HCT116 (cell line): ENCODE measurements at regions not wholly inside any gene's neighbourhood (a gene's known extent, or its start where the extent isn't known, plus 50 kb on each side); places are given as distances from the start of the nearest gene placed in this dataset.

Source experiments
- ATAC-seq: fragments of 200-7000 bp; cut with Tn5 transposase; 2 replicates; pipeline ENCODE4 v1.9.1; 2020; ENCODE audit warnings: mild to moderate bottlenecking, moderate library complexity
- BruUV-seq: library from RNA; stranded (reverse); fragments of 400-500 nt; replicated peaks from 2 replicates; lab custom pipeline; 2021; lab: Mats Ljungman, UMichigan
- CTCF ChIA-PET: fragments of 300-600 bp; sonication (Branson Sonifier 250); formaldehyde crosslinking; loops from one replicate; lab custom pipeline; 2021; ENCODE audit warnings: antibody characterized with exemption; lab: Charles Lee
- POLR2A ChIA-PET: fragments of 300-600, 350-600 bp; sonication (Branson Sonifier 250); formaldehyde crosslinking; loops from one replicate; lab custom pipeline; 2021; ENCODE audit warnings: antibody characterized with exemption; lab: Charles Lee
- RAD21 ChIA-PET, 2 experiments: fragments of 300-600 bp; sonication (Branson Sonifier 250); formaldehyde crosslinking; loops; one replicate each; lab custom pipeline; 2023; ENCODE audit warnings: low total read pairs in 2 of 2; ENCODE audit not compliant: uncharacterized antibody in 2 of 2, unreplicated experiment in 2 of 2, low non-redundant PET in 1 of 2; lab: Charles Lee
- DNase-seq: peaks from one replicate; pipeline ENCODE4 v3.0.0-alpha.2; 2010; ENCODE audit warnings: low read depth, low spot score
- H2AFZ ChIP-seq: fragments of 200-600 bp; shearing (Covaris generic), sonication (generic); 2 replicates; pipeline ENCODE4 v1.6.1; 2017; ENCODE audit warnings: low read depth, mixed run types, mixed read lengths, antibody characterized with exemption, low read length; ENCODE audit not compliant: poor library complexity, severe bottlenecking
- H3K27ac ChIP-seq: 2 replicates; pipeline ENCODE4 v1.5.1; 2012; ENCODE audit warnings: low read depth, low read length
- H3K27me3 ChIP-seq: fragments of 200-600 bp; sonication (generic); 2 replicates; pipeline ENCODE4 v1.6.1; 2016; ENCODE audit warnings: mixed run types, low read length, mixed read lengths; ENCODE audit not compliant: insufficient read depth
- H3K36me3 ChIP-seq, 2 experiments: fragments of 200-500 bp in 1 of 2; fragments of 200-600 bp in 1 of 2; sonication (Bioruptor generic) in 1 of 2; sonication (generic) in 1 of 2; 2 replicates each; pipeline versions ENCODE4 v1.5.1 to v1.6.1; 2014 to 2016; ENCODE audit warnings: low read length in 2 of 2, inconsistent platforms in 1 of 2, mixed read lengths in 1 of 2, mixed run types in 1 of 2; ENCODE audit not compliant: insufficient read depth in 2 of 2, control insufficient read depth in 1 of 2
- H3K4me1 ChIP-seq, 2 experiments: fragments of 200-600 bp in 1 of 2; sonication (generic) in 1 of 2; 2 replicates each; pipeline versions ENCODE4 v1.5.1 to v1.6.1; 2012 to 2017; ENCODE audit warnings: low read length in 2 of 2, inconsistent platforms in 1 of 2, mild to moderate bottlenecking in 1 of 2, mixed read lengths in 1 of 2, mixed run types in 1 of 2, moderate library complexity in 1 of 2; ENCODE audit not compliant: insufficient read depth in 2 of 2, control insufficient read depth in 1 of 2
- H3K4me2 ChIP-seq: fragments of 200-600 bp; sonication (generic); 2 replicates; pipeline ENCODE4 v1.6.1; 2017; ENCODE audit warnings: mixed run types, low read length, mixed read lengths
- H3K4me3 ChIP-seq, 2 experiments: fragments of 200-600 bp in 1 of 2; sonication (generic) in 1 of 2; replicated peaks in 1 of 2; 2 replicates each; pipeline ENCODE4 v1.5.1; 2011 to 2016; ENCODE audit warnings: low read length in 2 of 2, control low read depth in 1 of 2, low read depth in 1 of 2, mild to moderate bottlenecking in 1 of 2, mixed read lengths in 1 of 2, mixed run types in 1 of 2
- H3K79me2 ChIP-seq: fragments of 200-600 bp; sonication (generic); 2 replicates; pipeline ENCODE4 v1.6.1; 2017; ENCODE audit warnings: mild to moderate bottlenecking, mixed run types, low read length, moderate library complexity, mixed read lengths; ENCODE audit not compliant: insufficient read depth
- H3K9ac ChIP-seq: fragments of 200-600 bp; sonication (generic); 2 replicates; pipeline ENCODE4 v1.6.1; 2016; ENCODE audit warnings: low read length, mixed read lengths
- H3K9me2 ChIP-seq: fragments of 200-600 bp; sonication (generic), shearing (Covaris generic); 2 replicates; pipeline ENCODE4 v1.6.1; 2017; ENCODE audit warnings: mixed run types, mild to moderate bottlenecking, moderate library complexity; ENCODE audit not compliant: insufficient read depth
- H3K9me3 ChIP-seq, 2 experiments: fragments of 200-500 bp in 1 of 2; fragments of 200-600 bp in 1 of 2; sonication (Bioruptor generic) in 1 of 2; sonication (generic) in 1 of 2; 2 replicates each; pipeline ENCODE4 v1.6.1; 2014 to 2017; ENCODE audit warnings: low read length in 2 of 2, mixed read lengths in 2 of 2, inconsistent platforms in 1 of 2, low read depth in 1 of 2, mild to moderate bottlenecking in 1 of 2, mixed run types in 1 of 2, moderate library complexity in 1 of 2; ENCODE audit not compliant: control insufficient read depth in 1 of 2, insufficient read depth in 1 of 2
- H4K20me1 ChIP-seq: fragments of 200-600 bp; sonication (generic), shearing (Covaris generic); 2 replicates; pipeline ENCODE4 v1.6.1; 2017; ENCODE audit warnings: mixed run types, mild to moderate bottlenecking, moderate library complexity; ENCODE audit not compliant: insufficient read depth
- CBX3 ChIP-seq: IDR thresholded peaks from 2 replicates; pipeline ENCODE4 v1.6.1; 2012; ENCODE audit warnings: low read depth
- CEBPB ChIP-seq: IDR thresholded peaks from 2 replicates; pipeline ENCODE4 v1.6.1; 2012; ENCODE audit warnings: low read depth
- CTCF ChIP-seq, 3 experiments: fragments of 200-600 bp in 1 of 3; sonication (generic) in 1 of 3; IDR thresholded peaks in 2 of 3; conservative IDR thresholded peaks in 1 of 3; 2 replicates each; pipeline ENCODE4 v1.5.1; 2012 to 2017; ENCODE audit warnings: low read depth in 2 of 3, low read length in 2 of 3, antibody characterized with exemption in 1 of 3, borderline replicate concordance in 1 of 3, control low read depth in 1 of 3, mild to moderate bottlenecking in 1 of 3, mixed read lengths in 1 of 3, mixed run types in 1 of 3, moderate library complexity in 1 of 3; ENCODE audit not compliant: insufficient read depth in 1 of 3
- EGR1 ChIP-seq: IDR thresholded peaks from 2 replicates; pipeline ENCODE4 v1.6.1; 2012; ENCODE audit warnings: low read depth
- EZH2 ChIP-seq: fragments of 200-600 bp; sonication (generic); IDR thresholded peaks from 2 replicates; pipeline ENCODE4 v1.6.1; 2017; ENCODE audit warnings: antibody characterized with exemption, mixed run types
- POLR2A ChIP-seq: IDR thresholded peaks from 2 replicates; pipeline ENCODE4 v1.7.0; 2011; ENCODE audit warnings: borderline replicate concordance; ENCODE audit not compliant: insufficient read depth, insufficient read length; ENCODE audit errors: extremely low read depth
- RAD21 ChIP-seq: IDR thresholded peaks from 2 replicates; pipeline ENCODE4 v1.6.1; 2012; ENCODE audit warnings: low read depth, mild to moderate bottlenecking
- SP1 ChIP-seq: IDR thresholded peaks from 2 replicates; pipeline ENCODE4 v1.6.1; 2012; ENCODE audit warnings: low read depth
- SRF ChIP-seq: IDR thresholded peaks from 2 replicates; pipeline ENCODE4 v1.6.1; 2012; ENCODE audit warnings: low read depth
- TCF7L2 ChIP-seq: IDR thresholded peaks from 2 replicates; pipeline ENCODE4 v1.7.0; 2011; ENCODE audit warnings: borderline replicate concordance, inconsistent platforms; ENCODE audit not compliant: insufficient read depth, insufficient read length; ENCODE audit errors: extremely low read depth
- YY1 ChIP-seq: IDR thresholded peaks from 2 replicates; pipeline ENCODE4 v1.6.1; 2011; ENCODE audit warnings: low read length, low read depth, moderate library complexity, mild to moderate bottlenecking; ENCODE audit not compliant: insufficient replicate concordance; ENCODE audit errors: extremely low read depth
- ZBTB33 ChIP-seq: IDR thresholded peaks from 2 replicates; pipeline ENCODE4 v1.6.1; 2011; ENCODE audit warnings: mild to moderate bottlenecking, low read length, moderate library complexity; ENCODE audit not compliant: insufficient replicate concordance; ENCODE audit errors: extremely low read depth
- ZFX ChIP-seq: fragments of 450-650 bp; IDR thresholded peaks from 2 replicates; pipeline ENCODE4 v1.6.1; 2017
- ZNF274 ChIP-seq: fragments of 200-500 bp; sonication (Bioruptor generic); IDR thresholded peaks from 2 replicates; pipeline ENCODE4 v1.6.1; 2014; ENCODE audit warnings: mild to moderate bottlenecking, low read depth, low read length, inconsistent platforms
- intact Hi-C: fragments of 100-400 bp; cut with micrococcal nuclease; formaldehyde crosslinking; loops from 2 replicates; pipeline ENCODE4 v1.10.0; 2022
- TF ChIP-seq, protein P1 (sequence below): IDR thresholded peaks from 2 replicates; pipeline ENCODE4 v1.6.1; 2012

- BruUV-seq: no TSS peak
- ATAC-seq (peak; percentile 84), DNase-seq (peak; percentile 24)
- Histone ChIP-seq H3K4me1 (no peaks in the 10 kb centered on the region), H2AFZ (peak overlapping the region; percentile 65), H3K36me3 (no peaks in the 10 kb centered on the region), H3K27me3 (no peaks in the 10 kb centered on the region), H3K4me3 (no peak overlapping the region), H3K4me2 (peak overlapping the region; percentile 26; the same call in 1 of the 2 replicates), H3K27ac (no peak overlapping the region), H3K9me3 (no peaks in the 10 kb centered on the region), H4K20me1 (no peaks in the 10 kb centered on the region), H3K9ac (no peak overlapping the region), H3K9me2 (no peaks in the 10 kb centered on the region), H3K79me2 (no peaks in the 10 kb centered on the region)
- RAD21 ChIA-PET: no interaction called here
- POLR2A ChIA-PET: interaction anchor here (0.5 kb wide), 1 partner anchor 773 kb away, joined by 3 read pairs; no protein-coding TSS in a partner anchor
- CTCF ChIA-PET: interaction anchor here (1.2 kb wide), 1 partner anchor 11 kb away, joined by 4 read pairs; no protein-coding TSS in a partner anchor
- intact Hi-C loops: loop anchor here (2.0 kb wide), 1 partner anchor 310 kb away; no protein-coding TSS in a partner anchor
- no peak for TF ChIP-seq SP1
- peak; percentile 59 for TF ChIP-seq RAD21
- no peak for TF ChIP-seq ZBTB33
- TF ChIP-seq ZNF274: no peak
- TF ChIP-seq EGR1: no peak
- no peak for TF ChIP-seq EZH2
- TF ChIP-seq CBX3: 0 out of 2 replicates have a peak, but pooled peaks have one; percentile 41
- TF ChIP-seq YY1: peak; percentile 13
- TF ChIP-seq CEBPB: no peak
- peak; percentile 36 to 78 (median 59); a peak in 5 of 6 replicates for TF ChIP-seq CTCF (IDR thresholded peaks at IDR 0.05 in 2 of 3, conservative IDR thresholded peaks at IDR 0.05 in 1 of 3; ENCODE audit: borderline replicate concordance in 1 of 3, insufficient read depth in 1 of 3, low read depth in 2 of 3, low read length in 2 of 3)
- no peak for TF ChIP-seq ZFX
- no peak for TF ChIP-seq POLR2A
- no peak for TF ChIP-seq TCF7L2
- no peak for TF ChIP-seq SRF
- TF ChIP-seq, protein P1, sequence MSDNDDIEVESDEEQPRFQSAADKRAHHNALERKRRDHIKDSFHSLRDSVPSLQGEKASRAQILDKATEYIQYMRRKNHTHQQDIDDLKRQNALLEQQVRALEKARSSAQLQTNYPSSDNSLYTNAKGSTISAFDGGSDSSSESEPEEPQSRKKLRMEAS: no peak
These were observed 524.3 kb downstream of the PSAT1 start for GRCh38 chr9:78821126-78821822.
